Choroid plexus epithelial cell (primary cell): ENCODE measurements at regions not wholly inside any gene's neighbourhood (a gene's known extent, or its start where the extent isn't known, plus 50 kb on each side); places are given as distances from the start of the nearest gene placed in this dataset.
A peak's percentile ranks its signal among the peaks of the same experiment; 100 is the strongest.

Experiments used
- DNase-seq: peaks from one replicate; pipeline ENCODE4 v3.0.0-alpha.2; 2010; ENCODE audit warnings: low read depth
- H3K4me3 ChIP-seq: 2 replicates; pipeline ENCODE4 v1.5.1; 2011; ENCODE audit warnings: low read depth, mild to moderate bottlenecking, control low read depth, low read length, moderate library complexity
- CTCF ChIP-seq: conservative IDR thresholded peaks from 2 replicates; pipeline ENCODE4 v1.5.1; 2011; ENCODE audit warnings: low read depth, mild to moderate bottlenecking, control low read depth, inconsistent platforms, low read length, moderate library complexity

GRCh38 chr1:172960454-172961208, 90.1 kb downstream of the TNFSF18 start:
- H3K4me3 ChIP-seq, result no peak overlapping the region
- no peak for TF ChIP-seq CTCF
- DNase-seq, result peak; percentile 77

GRCh38 chr1:172964864-172965263, 85.9 kb downstream of the TNFSF18 start:
- H3K4me3 ChIP-seq, result no peak overlapping the region
- TF ChIP-seq CTCF, result no peak
- DNase-seq, result no peak

GRCh38 chr1:172966844-172967540, 83.7 kb downstream of the TNFSF18 start:
- no peak for TF ChIP-seq CTCF
- DNase-seq, result peak; percentile 39
- H3K4me3 ChIP-seq, result no peak overlapping the region

- DNase-seq, result no peak
- no peak for TF ChIP-seq CTCF
- no peak overlapping the region for H3K4me3 ChIP-seq
These were observed 82.8 kb downstream of the TNFSF18 start for GRCh38 chr1:172967936-172968335.

- H3K4me3 ChIP-seq, result no peak overlapping the region
- peak; percentile 76 for DNase-seq
- no peak for TF ChIP-seq CTCF
These were observed 81.1 kb downstream of the TNFSF18 start for GRCh38 chr1:172969611-172970010.

- no peak for DNase-seq
- no peak for TF ChIP-seq CTCF
- H3K4me3 ChIP-seq, result no peak overlapping the region
These were observed 80.6 kb downstream of the TNFSF18 start for GRCh38 chr1:172970186-172970585.
